ENCODE measurements at regions not wholly inside any gene's neighbourhood (a gene's known extent, or its start where the extent isn't known, plus 50 kb on each side); places are given as distances from the start of the nearest gene placed in this dataset.

- H3K9me3 ChIP-seq (ENCODE audit: control insufficient read depth in 1 of 2, insufficient read depth in 1 of 2, low read depth in 1 of 2, low read length in 2 of 2), result no peaks in the 10 kb centered on the region
- no peaks in the 10 kb centered on the region for H3K9me2 ChIP-seq (ENCODE audit: insufficient read depth)
- no peaks in the 10 kb centered on the region for H3K79me2 ChIP-seq (ENCODE audit: insufficient read depth, low read length)
- POLR2A ChIA-PET, result no interaction called here
- intact Hi-C loops (cut with micrococcal nuclease), result no loop called here
- TF ChIP-seq POLR2A (IDR thresholded peaks at IDR 0.05; ENCODE audit: borderline replicate concordance, extremely low read depth, insufficient read depth, insufficient read length), result no peak
- TF ChIP-seq MAX (IDR thresholded peaks at IDR 0.05), result no peak
- no peak for TF ChIP-seq SP1 (IDR thresholded peaks at IDR 0.05; ENCODE audit: low read depth)
- TF ChIP-seq SIN3A (IDR thresholded peaks at IDR 0.05; ENCODE audit: low read depth), result no peak
- no peak for TF ChIP-seq FOSL1 (IDR thresholded peaks at IDR 0.05; ENCODE audit: low read depth)
- no peak for TF ChIP-seq CTCF (IDR thresholded peaks at IDR 0.05 in 2 of 3, conservative IDR thresholded peaks at IDR 0.05 in 1 of 3; ENCODE audit: borderline replicate concordance in 1 of 3, insufficient read depth in 1 of 3, low read depth in 2 of 3, low read length in 2 of 3)
- TF ChIP-seq ATF3 (IDR thresholded peaks at IDR 0.05), result no peak
- no peak for TF ChIP-seq EGR1 (IDR thresholded peaks at IDR 0.05; ENCODE audit: low read depth)
- TF ChIP-seq EZH2 (IDR thresholded peaks at IDR 0.05), result no peak
- no peak for TF ChIP-seq ELF1 (IDR thresholded peaks at IDR 0.05; ENCODE audit: borderline replicate concordance, low read depth)
- H4K20me1 ChIP-seq (ENCODE audit: insufficient read depth), result no peaks in the 10 kb centered on the region
- H3K27me3 ChIP-seq (ENCODE audit: insufficient read depth, low read length), result peaks cover 25% of the 10 kb centered on the region
- H3K4me3 ChIP-seq (replicated peaks in 1 of 2; ENCODE audit: low read depth in 1 of 2, low read length in 2 of 2), result no peak overlapping the region
- ATAC-seq (no peak), DNase-seq (ENCODE audit: low read depth, low spot score) (no peak)
- BruUV-seq (replicated peaks), result no TSS peak
- no peak overlapping the region for H3K4me2 ChIP-seq (ENCODE audit: low read length)
- no peaks in the 10 kb centered on the region for H3K36me3 ChIP-seq (ENCODE audit: control insufficient read depth in 1 of 2, insufficient read depth in 2 of 2, low read length in 2 of 2)
- CTCF ChIA-PET, result interaction anchor here (0.9 to 2.2 kb wide), 2 partner anchors 23 to 27 kb away, joined by 3 to 6 read pairs; no protein-coding TSS in a partner anchor
- no peak overlapping the region for H2AFZ ChIP-seq (ENCODE audit: low read depth, low read length, poor library complexity, severe bottlenecking)
- peaks cover 0 to 8% of the 10 kb centered on the region in 2 experiments; a peak in 1 of 4 replicates for H3K4me1 ChIP-seq (ENCODE audit: control insufficient read depth in 1 of 2, insufficient read depth in 2 of 2, low read length in 2 of 2)
- RAD21 ChIA-PET (ENCODE audit: low non-redundant PET in 1 of 2, low total read pairs in 2 of 2, uncharacterized antibody in 2 of 2, unreplicated experiment in 2 of 2), result no interaction called here
- H3K27ac ChIP-seq (ENCODE audit: low read depth, low read length), result no peak overlapping the region
- no peak overlapping the region for H3K9ac ChIP-seq (ENCODE audit: low read length)
Observed at GRCh38 chr22:22084089-22084711, 101.6 kb upstream of the TOP3B start.
